GM12892 (cell line): ENCODE measurements at regions not wholly inside any gene's neighbourhood (a gene's known extent, or its start where the extent isn't known, plus 50 kb on each side); places are given as distances from the start of the nearest gene placed in this dataset.
A peak's percentile ranks its signal among the peaks of the same experiment; 100 is the strongest.

Experiments
- DNase-seq: peaks from one replicate; pipeline ENCODE4 v3.0.0; 2011; ENCODE audit not compliant: insufficient read length
- FAIRE-seq: peaks from 2 replicates; lab custom pipeline; 2011; peaks lifted over from hg19 to GRCh38; lab: Jason Lieb, UNC
- POLR2A ChIP-seq: IDR thresholded peaks from 2 replicates; pipeline ENCODE4 v1.6.1; 2011; ENCODE audit warnings: low read depth, low read length, control low read depth
- POLR2AphosphoS5 ChIP-seq: IDR thresholded peaks from 2 replicates; pipeline ENCODE4 v1.6.1; 2011; ENCODE audit warnings: low read depth, low read length, control low read depth
- TAF1 ChIP-seq: IDR thresholded peaks from 2 replicates; pipeline ENCODE4 v1.6.1; 2011; ENCODE audit warnings: low read depth, mild to moderate bottlenecking, control low read depth, low read length, borderline replicate concordance

- TF ChIP-seq TAF1 (no peak), POLR2A (no peak), POLR2AphosphoS5 (no peak)
Observed at GRCh38 chr16:80029761-80030481, 429.4 kb upstream of the MAF start.

GRCh38 chr16:80029381-80029630 lies 428.8 kb upstream of the MAF start:
- FAIRE-seq (no peak), DNase-seq (no peak)
- TF ChIP-seq POLR2A (no peak), POLR2AphosphoS5 (no peak), TAF1 (no peak)

More at GRCh38 chr16:80029761-80030481, 429.4 kb upstream of the MAF start:
- no peak for FAIRE-seq
- no peak for DNase-seq

GRCh38 chr16:80028581-80029380 lies 428.2 kb upstream of the MAF start:
- FAIRE-seq = no peak
- no peak for DNase-seq
- TF ChIP-seq POLR2AphosphoS5 (no peak), TAF1 (no peak), POLR2A (no peak)

- DNase-seq (peak; percentile 5), FAIRE-seq (peak; percentile 86)
Observed at GRCh38 chr16:80027007-80027965, 426.7 kb upstream of the MAF start.

DNA sequence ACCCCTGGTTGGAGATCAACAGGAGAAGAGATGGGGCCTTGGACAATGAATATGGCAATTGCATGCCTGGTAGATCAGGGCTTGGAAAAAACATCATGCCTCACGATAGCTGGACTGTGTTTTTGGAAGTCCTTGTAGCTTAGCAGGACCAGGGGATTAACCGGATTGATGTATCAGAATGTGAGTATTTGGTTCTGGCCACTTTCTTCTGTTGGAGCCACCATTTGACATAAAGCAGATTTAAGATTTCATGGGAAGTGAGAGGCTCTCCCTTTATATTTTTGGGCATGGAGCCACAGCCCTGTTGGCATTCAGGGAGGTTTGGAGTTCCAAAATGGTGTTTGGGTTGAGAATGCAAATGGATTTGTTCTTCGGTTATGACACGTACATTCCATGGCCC lies 424.7 kb upstream of the MAF start:
- FAIRE-seq (no peak), DNase-seq (no peak)
- no peak for TF ChIP-seq TAF1
- no peak for TF ChIP-seq POLR2AphosphoS5
- TF ChIP-seq POLR2A = no peak

More at GRCh38 chr16:80027007-80027965, 426.7 kb upstream of the MAF start:
- TF ChIP-seq POLR2AphosphoS5 = no peak
- no peak for TF ChIP-seq TAF1
- no peak for TF ChIP-seq POLR2A

- no peak for FAIRE-seq
- TF ChIP-seq POLR2AphosphoS5 (no peak), POLR2A (no peak), TAF1 (no peak)
- no peak for DNase-seq
Observed at GRCh38 chr16:80024443-80024842, 423.9 kb upstream of the MAF start.

- no peak for TF ChIP-seq TAF1
- no peak for TF ChIP-seq POLR2A
- no peak for TF ChIP-seq POLR2AphosphoS5
- FAIRE-seq = no peak
- DNase-seq = no peak
Observed at GRCh38 chr16:80023865-80024264, 423.3 kb upstream of the MAF start.

GRCh38 chr16:80019395-80019794 lies 418.9 kb upstream of the MAF start:
- FAIRE-seq = no peak
- no peak for TF ChIP-seq POLR2AphosphoS5
- no peak for TF ChIP-seq TAF1
- no peak for TF ChIP-seq POLR2A
- DNase-seq = no peak

- FAIRE-seq (no peak), DNase-seq (no peak)
- TF ChIP-seq POLR2A (no peak), TAF1 (no peak), POLR2AphosphoS5 (no peak)
Observed at GRCh38 chr16:80018466-80018865, 417.9 kb upstream of the MAF start.

- no peak for DNase-seq
- FAIRE-seq = no peak
- TF ChIP-seq POLR2A = no peak
- TF ChIP-seq TAF1 = no peak
- no peak for TF ChIP-seq POLR2AphosphoS5
Observed at GRCh38 chr16:80016731-80017326, 416.3 kb upstream of the MAF start.

DNA sequence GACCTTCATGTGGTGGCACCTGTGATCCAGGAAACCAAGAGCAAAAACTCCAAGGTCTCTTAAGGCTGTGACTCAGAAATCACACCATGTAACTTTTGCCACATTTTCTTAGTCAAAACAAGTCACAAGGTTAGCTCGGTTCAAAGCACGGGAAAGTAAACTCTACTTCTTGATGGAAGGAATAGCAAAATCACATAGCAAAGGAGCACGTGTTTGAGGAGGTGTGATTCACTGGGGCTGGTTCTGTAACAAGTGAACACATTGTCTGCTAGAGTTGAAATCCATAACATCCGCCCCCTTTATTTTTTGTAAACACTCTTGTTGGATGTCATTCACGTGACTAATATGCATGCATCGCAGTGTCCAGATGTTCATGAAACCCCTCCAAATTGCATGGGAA lies 415.0 kb upstream of the MAF start:
- DNase-seq (no peak), FAIRE-seq (no peak)
- TF ChIP-seq TAF1 (no peak), POLR2AphosphoS5 (no peak), POLR2A (no peak)

DNA sequence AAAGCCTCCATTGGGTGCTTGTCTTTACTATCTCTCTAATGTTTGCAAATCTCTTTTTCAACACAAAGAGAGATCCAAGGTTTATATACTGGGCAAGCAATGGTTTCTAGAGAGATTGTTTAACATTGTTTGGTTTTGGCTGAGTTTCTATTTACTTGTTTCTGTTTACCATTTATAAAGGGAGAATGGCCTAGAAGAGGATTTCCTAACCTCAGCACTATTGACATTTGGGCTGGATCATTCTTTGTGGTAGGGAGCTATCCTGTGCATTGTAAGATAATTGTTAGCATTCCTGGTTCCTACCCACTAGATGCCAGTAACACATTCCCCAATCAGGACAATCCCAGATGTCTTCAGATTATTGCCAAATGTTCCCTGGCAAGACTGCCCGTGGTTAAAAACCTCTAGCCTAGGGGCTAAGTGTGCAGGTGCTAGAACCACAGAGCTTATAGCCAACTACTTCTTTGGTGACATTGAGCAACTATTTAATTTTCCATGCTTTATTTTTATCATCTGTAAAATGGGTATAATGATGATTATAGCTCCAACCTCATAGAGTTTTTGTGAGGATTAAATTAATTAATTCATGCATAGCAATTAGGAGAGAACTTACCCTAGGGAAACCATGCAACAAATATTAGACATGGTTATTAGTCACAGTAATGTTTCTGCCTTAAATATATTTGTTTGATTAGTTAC lies 413.9 kb upstream of the MAF start:
- TF ChIP-seq TAF1 = no peak
- no peak for TF ChIP-seq POLR2AphosphoS5
- TF ChIP-seq POLR2A = no peak
- no peak for DNase-seq
- FAIRE-seq = no peak
